OCI-LY1 (cell line): ENCODE measurements at regions not wholly inside any gene's neighbourhood (a gene's known extent, or its start where the extent isn't known, plus 50 kb on each side); places are given as distances from the start of the nearest gene placed in this dataset.

ENCODE experiments used
- H2AFZ ChIP-seq: fragments of 200-600 bp; sonication (generic), shearing (Covaris generic); 2 replicates; pipeline ENCODE4 v1.6.0; 2014; ENCODE audit warnings: antibody characterized with exemption, mild to moderate bottlenecking, low read length
- H3F3A ChIP-seq: fragments of 200-600 bp; sonication (generic), shearing (Covaris generic); 2 replicates; pipeline ENCODE4 v1.6.0; 2014; ENCODE audit warnings: mild to moderate bottlenecking, antibody characterized with exemption, low read length, moderate library complexity; ENCODE audit not compliant: insufficient read depth
- H3K27ac ChIP-seq: fragments of 200-600 bp; sonication (generic); 2 replicates; pipeline ENCODE4 v1.5.1; 2014; ENCODE audit warnings: low read length, mixed run types, mild to moderate bottlenecking, low read depth; ENCODE audit not compliant: poor library complexity, severe bottlenecking
- H3K27me3 ChIP-seq: fragments of 200-600 bp; sonication (generic); 2 replicates; pipeline ENCODE4 v1.6.0; 2014; ENCODE audit warnings: antibody characterized with exemption, mild to moderate bottlenecking, low read length, moderate library complexity; ENCODE audit not compliant: insufficient read depth
- H3K36me3 ChIP-seq: fragments of 200-600 bp; sonication (generic); 2 replicates; pipeline ENCODE4 v1.6.1; 2014; ENCODE audit warnings: mild to moderate bottlenecking, antibody characterized with exemption, low read length, moderate library complexity, mixed read lengths; ENCODE audit not compliant: insufficient read depth
- H3K4me1 ChIP-seq: fragments of 200-600 bp; sonication (generic); 2 replicates; pipeline ENCODE4 v1.5.1; 2014; ENCODE audit warnings: mild to moderate bottlenecking, low read length, moderate library complexity; ENCODE audit not compliant: insufficient read depth, severe bottlenecking
- H3K4me2 ChIP-seq: fragments of 200-600 bp; sonication (generic), shearing (Covaris generic); 2 replicates; pipeline ENCODE4 v1.6.1; 2014; ENCODE audit warnings: low read length
- H3K4me3 ChIP-seq: fragments of 200-600 bp; sonication (generic); 2 replicates; pipeline ENCODE4 v1.5.1; 2014; ENCODE audit warnings: low read length, low read depth, mild to moderate bottlenecking, mixed read lengths; ENCODE audit not compliant: poor library complexity, severe bottlenecking
- H3K79me2 ChIP-seq: fragments of 200-600 bp; shearing (Covaris generic); 2 replicates; pipeline ENCODE4 v1.6.1; 2016; ENCODE audit warnings: mixed run types, low read length, mixed read lengths; ENCODE audit not compliant: insufficient read depth
- H3K9ac ChIP-seq: fragments of 200-600 bp; sonication (generic), shearing (Covaris generic); 2 replicates; pipeline ENCODE4 v1.6.1; 2014; ENCODE audit warnings: mild to moderate bottlenecking, low read length, mixed read lengths
- H3K9me2 ChIP-seq: fragments of 200-600 bp; sonication (generic), shearing (Covaris generic); 2 replicates; pipeline ENCODE4 v1.6.1; 2014; ENCODE audit warnings: low read depth, mild to moderate bottlenecking, low read length, mixed read lengths
- H3K9me3 ChIP-seq: fragments of 200-600 bp; shearing (Covaris generic); 2 replicates; pipeline ENCODE4 v1.6.1; 2014; ENCODE audit warnings: low read length, mixed read lengths
- H4K20me1 ChIP-seq: fragments of 200-600 bp; sonication (generic), shearing (Covaris generic); 2 replicates; pipeline ENCODE4 v1.6.0; 2016; ENCODE audit warnings: mild to moderate bottlenecking, low read length; ENCODE audit not compliant: insufficient read depth
- CTCF ChIP-seq: fragments of 200-600 bp; sonication (generic), shearing (Covaris generic); IDR thresholded peaks from 2 replicates; pipeline ENCODE4 v1.5.1; 2017; ENCODE audit warnings: mild to moderate bottlenecking, antibody characterized with exemption, low read length, moderate library complexity, mixed read lengths
- EZH2 ChIP-seq: fragments of 200-600 bp; sonication (generic), shearing (Covaris generic); IDR thresholded peaks from 2 replicates; pipeline ENCODE4 v1.8.0; 2017; ENCODE audit warnings: borderline replicate concordance, mixed run types, mild to moderate bottlenecking, antibody characterized with exemption, low read length, moderate library complexity, mixed read lengths

- H3K79me2 ChIP-seq: no peaks in the 10 kb centered on the region
- no peak overlapping the region for H3K9ac ChIP-seq
- H2AFZ ChIP-seq: no peak overlapping the region
- H3K9me2 ChIP-seq: no peaks in the 10 kb centered on the region
- no peak overlapping the region for H3K27ac ChIP-seq
- no peaks in the 10 kb centered on the region for H3K4me1 ChIP-seq
- no peak overlapping the region for H3K4me3 ChIP-seq
- TF ChIP-seq CTCF (no peak), EZH2 (no peak)
- no peak overlapping the region for H3K4me2 ChIP-seq
- no peaks in the 10 kb centered on the region for H3K9me3 ChIP-seq
- peaks cover 5% of the 10 kb centered on the region; the same call in 1 of the 2 replicates for H3K27me3 ChIP-seq
- H3F3A ChIP-seq: no peaks in the 10 kb centered on the region
- no peaks in the 10 kb centered on the region for H4K20me1 ChIP-seq
- H3K36me3 ChIP-seq: no peaks in the 10 kb centered on the region
Measured at GRCh38 chr11:70525466-70525865, 127.1 kb downstream of the CTTN start.

- Histone ChIP-seq H3K9me2 (no peaks in the 10 kb centered on the region), H3K4me1 (no peaks in the 10 kb centered on the region), H3K4me2 (no peak overlapping the region), H3K36me3 (no peaks in the 10 kb centered on the region), H3K9me3 (no peaks in the 10 kb centered on the region), H3F3A (no peaks in the 10 kb centered on the region), H3K9ac (no peak overlapping the region), H3K27ac (no peak overlapping the region), H3K27me3 (peaks cover 5% of the 10 kb centered on the region; the same call in 1 of the 2 replicates), H4K20me1 (no peaks in the 10 kb centered on the region), H2AFZ (no peak overlapping the region), H3K79me2 (no peaks in the 10 kb centered on the region), H3K4me3 (no peak overlapping the region)
- no peak for TF ChIP-seq EZH2
- TF ChIP-seq CTCF: no peak
Measured at GRCh38 chr11:70526116-70527045, 128.1 kb downstream of the CTTN start.

GRCh38 chr11:70527046-70527395, 128.7 kb downstream of the CTTN start:
- Histone ChIP-seq H3K9me3 (no peaks in the 10 kb centered on the region), H2AFZ (no peak overlapping the region), H3K4me2 (no peak overlapping the region), H3K36me3 (no peaks in the 10 kb centered on the region), H3K27ac (no peak overlapping the region), H3K27me3 (peaks cover 5% of the 10 kb centered on the region; the same call in 1 of the 2 replicates), H3F3A (no peaks in the 10 kb centered on the region), H3K9ac (no peak overlapping the region), H3K79me2 (no peaks in the 10 kb centered on the region), H4K20me1 (no peaks in the 10 kb centered on the region), H3K4me3 (no peak overlapping the region), H3K9me2 (no peaks in the 10 kb centered on the region), H3K4me1 (no peaks in the 10 kb centered on the region)
- no peak for TF ChIP-seq EZH2
- no peak for TF ChIP-seq CTCF
